Adrenal gland (tissue), 9 donors: ENCODE measurements at regions not wholly inside any gene's neighbourhood (a gene's known extent, or its start where the extent isn't known, plus 50 kb on each side); places are given as distances from the start of the nearest gene placed in this dataset.
"Not testable (repeated sequence)": the region's sequence is repeated elsewhere in the genome, so short reads cannot be mapped to it uniquely, and the experiment has no call there.

Experiments
- DNase-seq, 7 donors: peaks; one replicate each; pipeline ENCODE4 v3.0.0-alpha.2; 2019 to 2020
- H3K27ac ChIP-seq, 5 donors: fragments of 200-600 bp; sonication (generic) in 4 of 5; 1 replicate in 3 of 5; 2 replicates in 2 of 5; pipeline versions ENCODE4 v1.5.1 to v1.8.0; 2016 to 2020; ENCODE audit warnings: mild to moderate bottlenecking in 1 of 5
- H3K27me3 ChIP-seq: fragments of 200-600 bp; 2 replicates; pipeline ENCODE4 v1.8.0; 2021
- H3K36me3 ChIP-seq, 2 donors: fragments of 200-600 bp; replicated peaks in 1 of 2; 1 replicate in 1 of 2; 2 replicates in 1 of 2; pipeline versions ENCODE4 v1.5.1 to v1.8.0; 2018 to 2022
- H3K4me1 ChIP-seq, 2 donors: fragments of 200-600 bp; replicated peaks in 1 of 2; 1 replicate in 1 of 2; 2 replicates in 1 of 2; pipeline versions ENCODE4 v1.5.1 to v1.8.0; 2018 to 2021
- H3K4me3 ChIP-seq, 4 donors: fragments of 200-600 bp; sonication (generic) in 3 of 4; one replicate each; pipeline ENCODE4 v1.5.1; 2016 to 2018
- H3K9me3 ChIP-seq, 3 donors: fragments of 200-600 bp; sonication (generic) in 1 of 3; replicated peaks in 1 of 3; 1 replicate in 2 of 3; 2 replicates in 1 of 3; pipeline versions ENCODE4 v1.5.1 to v1.8.0; 2016 to 2021
- POLR2A ChIP-seq, 2 donors: fragments of 450-650 bp; IDR thresholded peaks; one replicate each; pipeline ENCODE4 v1.6.1; 2017; ENCODE audit warnings: antibody characterized with exemption in 2 of 2, mild to moderate bottlenecking in 2 of 2, moderate library complexity in 1 of 2
- WGBS, 4 donors: extraction: QIAGEN DNeasy Blood & Tissue Kit in 2 of 4; methylation state at CpG; one replicate each; pipeline versions ENCODE4 v1.1.5 to v1.1.7; 2013 to 2017; 5-methylcytosine and 5-hydroxymethylcytosine counted together
- intact Hi-C, 2 donors: fragments of 100-400 bp; cut with DNase I; formaldehyde crosslinking; loops; one replicate each; pipeline versions ENCODE4 v1.14.1 to v1.15.0; 2022 to 2023
- TF ChIP-seq, protein P1 (sequence below), 6 experiments: fragments of 450-650 bp in 4 of 6; fragments of 200-600 bp in 2 of 6; sonication (generic) in 1 of 6; IDR thresholded peaks; 1 replicate in 5 of 6; 2 replicates in 1 of 6; pipeline versions ENCODE4 v1.5.1 to v1.8.0; 2016 to 2021; ENCODE audit warnings: antibody characterized with exemption in 6 of 6, mild to moderate bottlenecking in 2 of 6, moderate library complexity in 1 of 6
- donor health status: healthy with polysubstance abuse.
- donor health status: Bipolar disorder and iron deficiency.
- donor health status: DM: yes; HTN: yes; CAD: no.
- donor health status: DM: no; HTN: no; CAD: no.
- donor health status: DM: no; HTN: no; CAD: no.

DNA sequence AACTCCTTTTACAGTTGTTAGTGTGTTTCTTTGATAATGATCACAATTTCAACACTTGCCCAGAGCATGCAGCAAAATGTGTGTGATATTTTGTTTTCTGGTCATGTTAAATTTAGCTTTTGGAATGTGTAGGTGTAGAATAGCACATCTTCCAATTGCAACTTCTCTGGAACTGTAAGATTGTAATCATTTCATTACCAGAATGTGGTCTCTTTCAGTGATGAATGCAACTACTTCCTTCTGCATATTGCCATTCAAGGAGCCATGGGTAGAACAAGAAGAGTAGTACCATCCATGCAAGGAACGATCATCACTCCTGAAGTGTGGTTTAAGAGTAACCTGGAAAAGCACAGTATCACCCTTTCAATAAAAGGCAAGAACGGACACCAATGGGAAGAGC, 548.8 kb upstream of the ZNF804A start:
- H3K36me3 ChIP-seq = no peaks in the 10 kb centered on the region
- no peak overlapping the region for H3K4me3 ChIP-seq
- 78 to 87% (median 86%) methylated on average over 2 of the region's 2 CpGs for WGBS, 4 donors
- no peaks in the 10 kb centered on the region for H3K27me3 ChIP-seq
- intact Hi-C loops = no loop called here
- H3K4me1 ChIP-seq = no peaks in the 10 kb centered on the region
- TF ChIP-seq POLR2A (IDR thresholded peaks at IDR 0.05) = no peak
- TF ChIP-seq, protein P1, sequence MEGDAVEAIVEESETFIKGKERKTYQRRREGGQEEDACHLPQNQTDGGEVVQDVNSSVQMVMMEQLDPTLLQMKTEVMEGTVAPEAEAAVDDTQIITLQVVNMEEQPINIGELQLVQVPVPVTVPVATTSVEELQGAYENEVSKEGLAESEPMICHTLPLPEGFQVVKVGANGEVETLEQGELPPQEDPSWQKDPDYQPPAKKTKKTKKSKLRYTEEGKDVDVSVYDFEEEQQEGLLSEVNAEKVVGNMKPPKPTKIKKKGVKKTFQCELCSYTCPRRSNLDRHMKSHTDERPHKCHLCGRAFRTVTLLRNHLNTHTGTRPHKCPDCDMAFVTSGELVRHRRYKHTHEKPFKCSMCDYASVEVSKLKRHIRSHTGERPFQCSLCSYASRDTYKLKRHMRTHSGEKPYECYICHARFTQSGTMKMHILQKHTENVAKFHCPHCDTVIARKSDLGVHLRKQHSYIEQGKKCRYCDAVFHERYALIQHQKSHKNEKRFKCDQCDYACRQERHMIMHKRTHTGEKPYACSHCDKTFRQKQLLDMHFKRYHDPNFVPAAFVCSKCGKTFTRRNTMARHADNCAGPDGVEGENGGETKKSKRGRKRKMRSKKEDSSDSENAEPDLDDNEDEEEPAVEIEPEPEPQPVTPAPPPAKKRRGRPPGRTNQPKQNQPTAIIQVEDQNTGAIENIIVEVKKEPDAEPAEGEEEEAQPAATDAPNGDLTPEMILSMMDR (IDR thresholded peaks at IDR 0.05) = no peak
- no peaks in the 10 kb centered on the region for H3K9me3 ChIP-seq
- DNase-seq = no peak
- no peak overlapping the region for H3K27ac ChIP-seq

DNA sequence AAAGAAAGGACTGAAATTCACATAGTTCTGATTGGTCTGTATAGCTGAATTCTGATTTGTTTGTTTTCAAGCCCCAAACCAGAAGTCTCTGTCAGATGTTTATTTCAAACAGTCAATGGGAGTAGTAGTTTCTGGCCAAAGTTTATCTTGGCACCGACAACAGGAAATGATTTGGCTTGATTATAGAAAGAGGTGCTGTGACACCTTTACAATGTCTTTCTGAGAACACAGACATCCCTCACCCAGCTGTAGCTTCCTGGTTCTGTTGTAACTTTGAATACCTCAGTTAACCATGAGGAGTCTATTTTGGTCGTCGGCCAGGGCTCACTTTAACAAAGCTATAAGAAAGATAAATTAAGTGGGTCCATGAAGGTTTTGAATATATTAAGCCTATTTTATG, 545.0 kb upstream of the ZNF804A start:
- no peak for DNase-seq
- no peaks in the 10 kb centered on the region for H3K27me3 ChIP-seq
- intact Hi-C loops = no loop called here
- no peak overlapping the region for H3K4me3 ChIP-seq
- WGBS, 4 donors = 62 to 70% (median 67%) methylated on average over 3 of the region's 3 CpGs
- H3K27ac ChIP-seq = no peak overlapping the region
- H3K36me3 ChIP-seq = no peaks in the 10 kb centered on the region
- H3K9me3 ChIP-seq = no peaks in the 10 kb centered on the region
- TF ChIP-seq POLR2A (IDR thresholded peaks at IDR 0.05) = no peak
- TF ChIP-seq, protein P1 (IDR thresholded peaks at IDR 0.05) = no peak
- H3K4me1 ChIP-seq = no peaks in the 10 kb centered on the region

DNA sequence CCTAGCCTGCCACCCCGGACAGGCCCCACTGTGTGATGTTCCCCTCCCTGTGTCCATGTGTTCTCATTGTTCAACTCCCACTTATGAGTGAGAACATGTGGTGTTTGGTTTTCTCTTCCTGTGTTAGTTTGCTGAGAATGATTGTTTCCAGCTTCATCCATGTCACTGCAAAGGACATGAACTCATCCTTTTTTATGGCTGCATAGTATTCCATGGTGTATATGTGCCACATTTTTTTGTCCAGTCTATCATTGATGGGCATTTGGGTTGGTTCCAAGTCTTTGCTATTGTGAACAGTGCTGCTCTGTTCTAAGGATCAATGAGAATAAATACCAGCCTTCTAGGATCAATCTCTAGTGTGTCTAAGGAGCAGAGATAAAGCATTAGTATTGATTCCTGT, 543.9 kb upstream of the ZNF804A start:
- WGBS, 4 donors = 88 to 100% (median 91%) methylated on average over 1 of the region's 1 CpG

DNA sequence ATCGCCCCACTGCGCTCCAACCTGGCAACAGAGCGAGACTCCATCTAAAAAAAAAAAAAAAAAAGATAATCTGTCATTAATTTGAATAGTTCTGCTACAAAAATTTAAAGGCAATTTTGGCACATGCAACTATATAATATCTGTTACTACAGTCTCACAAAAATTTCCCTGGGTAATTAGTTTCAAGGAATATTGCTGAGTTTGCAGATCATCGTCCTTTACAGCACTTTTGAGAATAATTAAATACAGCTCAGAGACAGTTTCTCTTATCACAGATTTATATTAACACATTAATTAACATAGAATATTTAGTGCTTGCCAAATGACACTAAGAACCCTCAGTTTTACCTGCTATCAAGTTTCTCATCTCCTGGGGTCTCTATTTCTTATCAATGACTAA, 540.4 kb upstream of the ZNF804A start:
- TF ChIP-seq POLR2A (IDR thresholded peaks at IDR 0.05) = no peak
- TF ChIP-seq, protein P1 (IDR thresholded peaks at IDR 0.05) = no peak
- intact Hi-C loops = no loop called here
- WGBS, 4 donors = 81 to 85% (median 84%) methylated on average over 4 of the region's 4 CpGs
- Histone ChIP-seq H3K27ac (no peak overlapping the region), H3K4me3 (no peak overlapping the region), H3K27me3 (no peaks in the 10 kb centered on the region), H3K9me3 (no peaks in the 10 kb centered on the region), H3K4me1 (no peaks in the 10 kb centered on the region), H3K36me3 (no peaks in the 10 kb centered on the region)
- no peak for DNase-seq

More for the DNA sequence above, 543.9 kb upstream of the ZNF804A start:
- H3K4me1 ChIP-seq, H3K27me3 ChIP-seq, DNase-seq, H3K36me3 ChIP-seq, H3K4me3 ChIP-seq, intact Hi-C loops, H3K27ac ChIP-seq, H3K9me3 ChIP-seq: not testable (repeated sequence)

DNA sequence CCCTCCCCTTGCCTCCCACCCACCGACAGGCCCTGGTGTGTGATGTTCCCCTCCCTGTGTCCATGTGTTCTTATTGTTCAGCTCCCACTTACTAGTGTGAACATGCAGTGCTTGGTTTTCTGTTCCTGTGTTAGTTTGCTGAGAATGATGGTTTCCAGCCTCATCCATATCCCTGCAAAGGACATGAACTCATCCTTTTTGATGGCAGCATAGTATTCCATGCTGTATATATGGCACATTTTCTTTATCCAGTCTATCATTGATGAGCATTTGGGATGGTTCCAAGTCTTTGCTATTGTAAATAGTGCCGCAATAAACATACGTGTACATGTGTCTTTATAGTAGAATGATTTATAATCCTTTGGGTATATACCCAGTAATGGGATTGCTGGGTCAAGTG, 538.1 kb upstream of the ZNF804A start:
- DNase-seq, H3K4me3 ChIP-seq, H3K4me1 ChIP-seq, H3K9me3 ChIP-seq, H3K36me3 ChIP-seq, H3K27me3 ChIP-seq, H3K27ac ChIP-seq, intact Hi-C loops: not testable (repeated sequence)
- 78 to 91% (median 90%) methylated on average over 3 of the region's 3 CpGs for WGBS, 4 donors
